ENCODE measurements at regions not wholly inside any gene's neighbourhood (a gene's known extent, or its start where the extent isn't known, plus 50 kb on each side); places are given as distances from the start of the nearest gene placed in this dataset.

DNA sequence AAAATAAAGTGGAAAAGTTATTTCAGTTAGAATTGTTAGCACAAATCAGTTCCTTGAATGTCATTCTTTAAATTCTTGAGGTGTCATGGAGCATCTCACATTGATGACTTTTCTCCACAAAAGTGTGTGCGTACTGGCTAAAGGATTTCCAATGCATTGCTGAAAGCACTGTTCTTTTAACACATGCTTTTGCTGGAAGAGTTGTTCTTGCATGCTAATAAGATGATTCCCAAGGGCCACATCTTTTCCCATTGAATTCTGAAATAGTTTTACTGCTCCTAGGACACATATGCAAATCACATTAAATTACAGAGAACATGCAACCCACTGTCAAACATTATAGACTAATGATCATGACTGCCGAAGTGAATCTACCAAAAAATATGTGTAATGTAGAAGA lies 516.3 kb upstream of the CADM2 start (continued):
- no peak for TF ChIP-seq ZNF331 (CRISPR knock-in tag; IDR thresholded peaks at IDR 0.05; ENCODE audit: low read depth)
- no peak for TF ChIP-seq ZNF114 (CRISPR knock-in tag; IDR thresholded peaks at IDR 0.05)
- TF ChIP-seq NANOG (IDR thresholded peaks at IDR 0.05; ENCODE audit: borderline replicate concordance) = no peak
- TF ChIP-seq, protein P1, sequence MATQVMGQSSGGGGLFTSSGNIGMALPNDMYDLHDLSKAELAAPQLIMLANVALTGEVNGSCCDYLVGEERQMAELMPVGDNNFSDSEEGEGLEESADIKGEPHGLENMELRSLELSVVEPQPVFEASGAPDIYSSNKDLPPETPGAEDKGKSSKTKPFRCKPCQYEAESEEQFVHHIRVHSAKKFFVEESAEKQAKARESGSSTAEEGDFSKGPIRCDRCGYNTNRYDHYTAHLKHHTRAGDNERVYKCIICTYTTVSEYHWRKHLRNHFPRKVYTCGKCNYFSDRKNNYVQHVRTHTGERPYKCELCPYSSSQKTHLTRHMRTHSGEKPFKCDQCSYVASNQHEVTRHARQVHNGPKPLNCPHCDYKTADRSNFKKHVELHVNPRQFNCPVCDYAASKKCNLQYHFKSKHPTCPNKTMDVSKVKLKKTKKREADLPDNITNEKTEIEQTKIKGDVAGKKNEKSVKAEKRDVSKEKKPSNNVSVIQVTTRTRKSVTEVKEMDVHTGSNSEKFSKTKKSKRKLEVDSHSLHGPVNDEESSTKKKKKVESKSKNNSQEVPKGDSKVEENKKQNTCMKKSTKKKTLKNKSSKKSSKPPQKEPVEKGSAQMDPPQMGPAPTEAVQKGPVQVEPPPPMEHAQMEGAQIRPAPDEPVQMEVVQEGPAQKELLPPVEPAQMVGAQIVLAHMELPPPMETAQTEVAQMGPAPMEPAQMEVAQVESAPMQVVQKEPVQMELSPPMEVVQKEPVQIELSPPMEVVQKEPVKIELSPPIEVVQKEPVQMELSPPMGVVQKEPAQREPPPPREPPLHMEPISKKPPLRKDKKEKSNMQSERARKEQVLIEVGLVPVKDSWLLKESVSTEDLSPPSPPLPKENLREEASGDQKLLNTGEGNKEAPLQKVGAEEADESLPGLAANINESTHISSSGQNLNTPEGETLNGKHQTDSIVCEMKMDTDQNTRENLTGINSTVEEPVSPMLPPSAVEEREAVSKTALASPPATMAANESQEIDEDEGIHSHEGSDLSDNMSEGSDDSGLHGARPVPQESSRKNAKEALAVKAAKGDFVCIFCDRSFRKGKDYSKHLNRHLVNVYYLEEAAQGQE (IDR thresholded peaks at IDR 0.05; ENCODE audit: unreplicated experiment) = no peak
- no peak for TF ChIP-seq POLR2AphosphoS5 (IDR thresholded peaks at IDR 0.05; ENCODE audit: low read depth)
- no peak for TF ChIP-seq STAT1 (IDR thresholded peaks at IDR 0.05; ENCODE audit: unreplicated experiment)
- TF ChIP-seq EZH2phosphoT487 (IDR thresholded peaks at IDR 0.05; ENCODE audit: unreplicated experiment) = no peak
- no peak for TF ChIP-seq JUNB (IDR thresholded peaks at IDR 0.05; ENCODE audit: unreplicated experiment)

DNA sequence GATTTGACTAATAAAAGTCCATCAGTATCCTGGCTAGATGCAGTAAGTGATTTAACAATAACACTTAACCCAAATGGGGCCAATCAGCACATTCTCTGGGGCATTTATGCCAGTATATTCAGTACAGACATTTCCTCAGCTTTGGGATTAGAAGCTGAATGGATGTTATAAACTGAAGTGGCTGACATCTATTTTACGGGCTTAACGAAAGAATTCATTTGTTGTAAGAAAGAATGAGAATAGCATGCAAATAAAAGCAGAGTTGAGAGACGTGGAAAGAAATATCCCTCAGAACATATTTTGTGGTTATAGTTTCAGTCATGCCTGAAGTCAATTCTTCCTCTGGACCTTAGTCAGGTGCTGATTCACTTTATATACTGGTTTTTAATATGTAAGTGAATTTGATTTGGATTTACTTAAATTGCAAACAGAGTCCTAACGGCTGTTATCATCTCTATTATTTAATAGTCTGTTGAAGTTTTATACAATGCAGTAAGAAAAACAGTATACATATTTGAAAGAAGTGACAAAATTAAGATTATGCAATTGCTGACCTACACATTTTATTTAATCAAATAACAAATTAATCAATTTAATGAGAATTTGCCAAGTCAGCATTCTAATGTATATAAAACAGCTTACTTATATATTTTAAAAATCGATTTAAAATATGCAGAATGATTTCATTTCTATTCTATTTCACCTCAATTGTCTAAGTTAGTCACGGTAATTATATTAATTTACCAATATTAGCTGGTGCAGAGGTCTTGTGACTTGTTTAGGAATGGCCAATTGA lies 513.9 kb upstream of the CADM2 start:
- Mint-ChIP-seq H3K27me3 (ENCODE audit: insufficient read depth, low read depth, poor library complexity) (no peaks in the 10 kb centered on the region), H3K9me3 (no peaks in the 10 kb centered on the region), H3K4me1 (no peaks in the 10 kb centered on the region), H3K4me3 (no peak overlapping the region), H3K36me3 (ENCODE audit: low read depth) (no peaks in the 10 kb centered on the region), H3K27ac (no peak overlapping the region)
- Histone ChIP-seq H3K4me1 (ENCODE audit: insufficient read depth) (no peaks in the 10 kb centered on the region), H3K4me2 (no peak overlapping the region), H3K4me3 (no peak overlapping the region), H4K20me1 (replicated peaks; ENCODE audit: insufficient read depth) (no peaks in the 10 kb centered on the region), H3K27me3 (ENCODE audit: insufficient read depth) (no peaks in the 10 kb centered on the region), H3F3A (replicated peaks; ENCODE audit: low read depth) (no peaks in the 10 kb centered on the region), H3K27ac (ENCODE audit: low read depth) (no peak overlapping the region), H3K79me2 (replicated peaks; ENCODE audit: insufficient read depth) (no peaks in the 10 kb centered on the region), H3K36me3 (ENCODE audit: insufficient read depth) (no peaks in the 10 kb centered on the region), H3K9me2 (ENCODE audit: insufficient read depth) (no peaks in the 10 kb centered on the region), H2AFZ (peak overlapping the region; percentile 15; the same call in 1 of the 2 replicates)
- DNase-seq (ENCODE audit: low spot score) (no peak), ATAC-seq (no peak)
- TF ChIP-seq ZNF331 (CRISPR knock-in tag; IDR thresholded peaks at IDR 0.05; ENCODE audit: low read depth) (no peak), CREB1 (CRISPR knock-in tag; IDR thresholded peaks at IDR 0.05; ENCODE audit: low read depth) (no peak), POLR2AphosphoS5 (IDR thresholded peaks at IDR 0.05; ENCODE audit: low read depth) (no peak), EZH2phosphoT487 (IDR thresholded peaks at IDR 0.05; ENCODE audit: unreplicated experiment) (no peak)
- TF ChIP-seq, protein P1 (IDR thresholded peaks at IDR 0.05; ENCODE audit: unreplicated experiment) = no peak
- TF ChIP-seq, protein P2, sequence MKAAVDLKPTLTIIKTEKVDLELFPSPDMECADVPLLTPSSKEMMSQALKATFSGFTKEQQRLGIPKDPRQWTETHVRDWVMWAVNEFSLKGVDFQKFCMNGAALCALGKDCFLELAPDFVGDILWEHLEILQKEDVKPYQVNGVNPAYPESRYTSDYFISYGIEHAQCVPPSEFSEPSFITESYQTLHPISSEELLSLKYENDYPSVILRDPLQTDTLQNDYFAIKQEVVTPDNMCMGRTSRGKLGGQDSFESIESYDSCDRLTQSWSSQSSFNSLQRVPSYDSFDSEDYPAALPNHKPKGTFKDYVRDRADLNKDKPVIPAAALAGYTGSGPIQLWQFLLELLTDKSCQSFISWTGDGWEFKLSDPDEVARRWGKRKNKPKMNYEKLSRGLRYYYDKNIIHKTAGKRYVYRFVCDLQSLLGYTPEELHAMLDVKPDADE (IDR thresholded peaks at IDR 0.05) = no peak
